Breast epithelium (tissue), 4 donors: ENCODE measurements at regions not wholly inside any gene's neighbourhood (a gene's known extent, or its start where the extent isn't known, plus 50 kb on each side); places are given as distances from the start of the nearest gene placed in this dataset.
"Not testable (repeated sequence)": the region's sequence is repeated elsewhere in the genome, so short reads cannot be mapped to it uniquely, and the experiment has no call there.

Experiments used
- DNase-seq, 2 donors: peaks; one replicate each; pipeline ENCODE4 v3.0.0-alpha.2; 2019; ENCODE audit warnings: low spot score in 2 of 2
- H3K27ac ChIP-seq, 2 donors: fragments of 200-600 bp; sonication (generic) in 1 of 2; one replicate each; pipeline ENCODE4 v1.5.1; 2016 to 2019; ENCODE audit warnings: mild to moderate bottlenecking in 1 of 2
- H3K27me3 ChIP-seq, 2 donors: fragments of 200-600 bp; sonication (generic) in 1 of 2; one replicate each; pipeline versions ENCODE4 v1.5.1 to v1.6.0; 2017 to 2019; ENCODE audit warnings: control low read depth in 1 of 2, mild to moderate bottlenecking in 1 of 2
- H3K36me3 ChIP-seq: fragments of 200-600 bp; one replicate; pipeline ENCODE4 v1.5.1; 2019
- H3K4me1 ChIP-seq, 2 donors: fragments of 200-600 bp; sonication (generic); one replicate each; pipeline ENCODE4 v1.5.1; 2016 to 2019; ENCODE audit warnings: control low read depth in 1 of 2
- H3K4me3 ChIP-seq, 3 donors: fragments of 200-600 bp; sonication (generic); 1 replicate in 2 of 3; 2 replicates in 1 of 3; pipeline ENCODE4 v1.5.1; 2016 to 2019; ENCODE audit warnings: mild to moderate bottlenecking in 3 of 3, moderate library complexity in 2 of 3
- H3K9me3 ChIP-seq, 2 donors: fragments of 200-600 bp; sonication (generic) in 1 of 2; one replicate each; pipeline ENCODE4 v1.5.1; 2016 to 2019; ENCODE audit warnings: control low read depth in 1 of 2
- CTCF ChIP-seq, 3 donors: fragments of 450-650 bp; IDR thresholded peaks; one replicate each; pipeline ENCODE4 v1.5.1; 2016 to 2017; ENCODE audit warnings: antibody characterized with exemption in 3 of 3, mild to moderate bottlenecking in 3 of 3, moderate library complexity in 3 of 3
- POLR2A ChIP-seq: fragments of 450-650 bp; IDR thresholded peaks from one replicate; pipeline ENCODE4 v1.6.1; 2016; ENCODE audit warnings: antibody characterized with exemption, mild to moderate bottlenecking, moderate library complexity
- POLR2AphosphoS5 ChIP-seq, 3 donors: sonication (generic); formaldehyde crosslinking; IDR thresholded peaks; one replicate each; pipeline ENCODE4 v1.6.1; 2017; ENCODE audit warnings: antibody characterized with exemption in 3 of 3
- intact Hi-C: fragments of 100-400 bp; cut with DNase I; formaldehyde crosslinking; loops from one replicate; pipeline ENCODE4 v1.15.1; 2023; ENCODE audit warnings: low total_unique reads

GRCh38 chr6:118706702-118707101, 55.3 kb upstream of the CEP85L start:
- intact Hi-C loops, result no loop called here
- no peak overlapping the region for H3K4me3 ChIP-seq
- TF ChIP-seq CTCF (IDR thresholded peaks at IDR 0.05) (no peak), POLR2AphosphoS5 (IDR thresholded peaks at IDR 0.05) (no peak), POLR2A (no peak)
- H3K27ac ChIP-seq, result no peak overlapping the region
- no peaks in the 10 kb centered on the region for H3K27me3 ChIP-seq
- H3K9me3 ChIP-seq, result no peaks in the 10 kb centered on the region
- H3K4me1 ChIP-seq, result peaks cover 0 to 8% of the 10 kb centered on the region in 2 donors
- no peak for DNase-seq
- H3K36me3 ChIP-seq, result no peaks in the 10 kb centered on the region

GRCh38 chr6:118705544-118706491, 54.4 kb upstream of the CEP85L start:
- H3K9me3 ChIP-seq, result no peaks in the 10 kb centered on the region
- intact Hi-C loops, result no loop called here
- TF ChIP-seq POLR2A (no peak), CTCF (IDR thresholded peaks at IDR 0.05) (no peak), POLR2AphosphoS5 (IDR thresholded peaks at IDR 0.05) (no peak)
- no peaks in the 10 kb centered on the region for H3K27me3 ChIP-seq
- peaks cover 0 to 8% of the 10 kb centered on the region in 2 donors for H3K4me1 ChIP-seq
- no peaks in the 10 kb centered on the region for H3K36me3 ChIP-seq
- peak overlapping the region; percentile 30 to 31 for H3K27ac ChIP-seq
- DNase-seq, result no peak
- H3K4me3 ChIP-seq, result peak overlapping the region in 2 of 3 donors; percentile 8 to 46

GRCh38 chr6:118704915-118705314, 53.5 kb upstream of the CEP85L start:
- Histone ChIP-seq H3K4me1 (peaks cover 0 to 8% of the 10 kb centered on the region in 2 donors), H3K27me3 (no peaks in the 10 kb centered on the region), H3K4me3 (no peak overlapping the region), H3K36me3 (no peaks in the 10 kb centered on the region), H3K27ac (peak overlapping the region; percentile 30 to 31), H3K9me3 (no peaks in the 10 kb centered on the region)
- DNase-seq, result no peak
- intact Hi-C loops, result no loop called here
- no peak for TF ChIP-seq POLR2A
- no peak for TF ChIP-seq POLR2AphosphoS5 (IDR thresholded peaks at IDR 0.05)
- no peak for TF ChIP-seq CTCF (IDR thresholded peaks at IDR 0.05)

GRCh38 chr6:118701260-118701659, 49.9 kb upstream of the CEP85L start:
- H3K9me3 ChIP-seq, H3K27me3 ChIP-seq, H3K4me1 ChIP-seq, H3K27ac ChIP-seq, H3K36me3 ChIP-seq, intact Hi-C loops, DNase-seq, H3K4me3 ChIP-seq: not testable (repeated sequence)
